Stomach (tissue), 8 donors: ENCODE measurements at regions not wholly inside any gene's neighbourhood (a gene's known extent, or its start where the extent isn't known, plus 50 kb on each side); places are given as distances from the start of the nearest gene placed in this dataset.

Experiments
- DNase-seq, 2 donors: peaks; one replicate each; pipeline versions ENCODE4 v3.0.0 to v3.0.0-alpha.2; 2013 to 2019
- H3K27ac ChIP-seq, 5 donors: fragments of 200-600 bp in 4 of 5; sonication (generic) in 4 of 5; one replicate each; pipeline ENCODE4 v1.5.1; 2013 to 2019; ENCODE audit warnings: mild to moderate bottlenecking in 1 of 5, moderate library complexity in 1 of 5
- H3K27me3 ChIP-seq, 3 donors: fragments of 200-600 bp; sonication (generic); one replicate each; pipeline ENCODE4 v1.5.1; 2017 to 2019; ENCODE audit warnings: mixed run types in 1 of 3
- H3K36me3 ChIP-seq, 4 donors: fragments of 200-600 bp; sonication (generic); 1 replicate in 3 of 4; 2 replicates in 1 of 4; pipeline ENCODE4 v1.5.1; 2016 to 2019
- H3K4me1 ChIP-seq, 4 donors: fragments of 200-600 bp; sonication (generic); one replicate each; pipeline ENCODE4 v1.5.1; 2016 to 2019
- H3K4me3 ChIP-seq, 4 donors: fragments of 200-600 bp; sonication (generic) in 3 of 4; one replicate each; pipeline ENCODE4 v1.5.1; 2016 to 2019; ENCODE audit warnings: mild to moderate bottlenecking in 1 of 4
- H3K9me3 ChIP-seq, 4 donors: fragments of 200-600 bp; sonication (generic); one replicate each; pipeline ENCODE4 v1.5.1; 2016 to 2019
- CTCF ChIP-seq, 7 experiments: fragments of 450-650 bp in 4 of 7; fragments of 200-600 bp in 3 of 7; sonication (generic) in 3 of 7; IDR thresholded peaks; one replicate each; pipeline ENCODE4 v1.5.1; 2016 to 2019; ENCODE audit warnings: antibody characterized with exemption in 7 of 7, control low read depth in 2 of 7, mild to moderate bottlenecking in 1 of 7
- EP300 ChIP-seq: sonication (generic); formaldehyde crosslinking; IDR thresholded peaks from one replicate; pipeline ENCODE4 v1.6.1; 2017; ENCODE audit warnings: antibody characterized with exemption
- POLR2A ChIP-seq, 4 donors: fragments of 450-650 bp; IDR thresholded peaks; one replicate each; pipeline ENCODE4 v1.6.1; 2016; ENCODE audit warnings: antibody characterized with exemption in 4 of 4, control low read depth in 2 of 4, mild to moderate bottlenecking in 1 of 4, moderate library complexity in 1 of 4
- POLR2AphosphoS5 ChIP-seq, 3 donors: sonication (generic); formaldehyde crosslinking; IDR thresholded peaks; one replicate each; pipeline ENCODE4 v1.6.1; 2016; ENCODE audit warnings: antibody characterized with exemption in 3 of 3
- WGBS, 5 donors: extraction: QIAGEN DNeasy Blood & Tissue Kit in 3 of 5; methylation state at CpG; one replicate each; pipeline versions ENCODE4 v1.1.5 to v1.1.7; 2013 to 2018; 5-methylcytosine and 5-hydroxymethylcytosine counted together
- intact Hi-C: fragments of 100-400 bp; cut with DNase I; formaldehyde crosslinking; loops from one replicate; pipeline ENCODE4 v1.15.1; 2023; ENCODE audit warnings: low total_unique reads
- donor health status: healthy with polysubstance abuse.
- donor health status: Bipolar disorder and iron deficiency.
- donor health status: healthy.

DNA sequence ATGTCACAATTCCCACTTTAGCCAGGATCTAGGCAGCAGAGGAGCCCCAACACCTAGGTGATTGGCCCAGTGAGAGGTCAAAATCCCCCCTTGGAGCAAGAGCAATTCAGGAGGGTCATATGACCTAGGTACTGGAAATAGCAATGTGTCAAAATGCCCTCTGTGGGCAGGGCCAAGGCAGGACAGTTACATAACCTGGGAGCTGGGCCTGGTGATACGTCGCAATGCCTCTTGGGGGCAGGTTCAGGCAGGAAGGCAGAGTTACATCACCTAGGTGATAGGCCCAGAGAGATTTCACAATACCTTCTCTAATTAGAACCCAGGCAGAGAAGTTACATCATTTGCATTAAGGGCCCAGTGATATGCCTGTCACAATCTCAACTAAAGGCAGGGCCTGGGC lies 1906.3 kb downstream of the TP53TG3F start:
- H3K27me3 ChIP-seq, result no peaks in the 10 kb centered on the region
- peaks cover 0 to 34% (median 0%) of the 10 kb centered on the region in 4 donors for H3K9me3 ChIP-seq
- H3K4me1 ChIP-seq, result no peaks in the 10 kb centered on the region
- no peak overlapping the region for H3K4me3 ChIP-seq
- no peaks in the 10 kb centered on the region for H3K36me3 ChIP-seq
- intact Hi-C loops, result no loop called here
- WGBS, 5 donors, result 60 to 85% (median 74%) methylated on average over 2 of the region's 2 CpGs
- no peak for DNase-seq
- H3K27ac ChIP-seq, result no peak overlapping the region
- TF ChIP-seq POLR2A (IDR thresholded peaks at IDR 0.05) (no peak), EP300 (no peak), CTCF (IDR thresholded peaks at IDR 0.05) (no peak)

DNA sequence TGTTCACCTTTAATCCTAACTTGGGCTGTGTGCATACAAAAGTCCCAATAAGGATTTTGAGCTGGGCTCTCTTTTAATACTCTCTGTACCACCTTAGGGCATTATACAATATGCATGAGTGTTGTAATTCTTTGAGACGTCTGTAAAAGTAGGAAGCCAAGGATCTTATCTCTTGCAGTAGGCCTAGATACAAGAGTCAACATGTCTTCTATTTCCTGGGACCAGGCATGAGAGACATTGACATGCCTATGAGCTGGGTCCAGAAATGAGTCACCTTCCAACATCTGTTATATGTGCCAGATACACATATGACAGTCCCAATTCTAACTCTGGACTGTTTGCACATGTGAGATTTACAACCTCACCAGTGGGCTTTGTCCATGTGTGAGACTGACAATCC lies 1911.2 kb downstream of the TP53TG3F start:
- no peaks in the 10 kb centered on the region for H3K27me3 ChIP-seq
- H3K9me3 ChIP-seq, result peaks cover 0 to 13% (median 0%) of the 10 kb centered on the region in 4 donors
- no peaks in the 10 kb centered on the region for H3K36me3 ChIP-seq
- no peak for DNase-seq
- H3K4me1 ChIP-seq, result no peaks in the 10 kb centered on the region
- H3K27ac ChIP-seq, result no peak overlapping the region
- no peak overlapping the region for H3K4me3 ChIP-seq
- intact Hi-C loops, result no loop called here
- WGBS, 5 donors, result 58 to 78% (median 63%) methylated on average over 1 of the region's 1 CpG
- TF ChIP-seq CTCF (IDR thresholded peaks at IDR 0.05) (no peak), POLR2A (IDR thresholded peaks at IDR 0.05) (no peak), POLR2AphosphoS5 (IDR thresholded peaks at IDR 0.05) (no peak), EP300 (no peak)

- 27 to 44% (median 35%) methylated on average over 2 of the region's 2 CpGs for WGBS, 5 donors
- intact Hi-C loops, result no loop called here
Measured at GRCh38 chr16:35377142-35377541, 1917.7 kb downstream of the TP53TG3F start.

GRCh38 chr16:35386619-35387018 lies 1927.2 kb downstream of the TP53TG3F start:
- 31 to 50% (median 42%) methylated on average over 2 of the region's 2 CpGs for WGBS, 5 donors
- Histone ChIP-seq H3K36me3 (no peaks in the 10 kb centered on the region), H3K27ac (no peak overlapping the region), H3K27me3 (no peaks in the 10 kb centered on the region), H3K4me1 (no peaks in the 10 kb centered on the region), H3K4me3 (no peak overlapping the region), H3K9me3 (peaks cover 0 to 15% (median 0%) of the 10 kb centered on the region in 4 donors)
- TF ChIP-seq EP300 (no peak), CTCF (IDR thresholded peaks at IDR 0.05) (no peak), POLR2AphosphoS5 (IDR thresholded peaks at IDR 0.05) (no peak), POLR2A (IDR thresholded peaks at IDR 0.05) (no peak)
- DNase-seq, result no peak
- intact Hi-C loops, result no loop called here

More at GRCh38 chr16:35377142-35377541, 1917.7 kb downstream of the TP53TG3F start:
- H3K36me3 ChIP-seq, result no peaks in the 10 kb centered on the region
- H3K9me3 ChIP-seq, result peaks cover 0 to 4% (median 0%) of the 10 kb centered on the region in 4 donors
- no peak for DNase-seq
- no peaks in the 10 kb centered on the region for H3K4me1 ChIP-seq
- H3K27ac ChIP-seq, result no peak overlapping the region
- no peak overlapping the region for H3K4me3 ChIP-seq
- TF ChIP-seq POLR2AphosphoS5 (IDR thresholded peaks at IDR 0.05) (no peak), CTCF (IDR thresholded peaks at IDR 0.05) (no peak), EP300 (no peak), POLR2A (IDR thresholded peaks at IDR 0.05) (no peak)
- H3K27me3 ChIP-seq, result no peaks in the 10 kb centered on the region
